Testis (tissue), 2 donors: ENCODE measurements at regions not wholly inside any gene's neighbourhood (a gene's known extent, or its start where the extent isn't known, plus 50 kb on each side); places are given as distances from the start of the nearest gene placed in this dataset.

Experiments
- DNase-seq: peaks from one replicate; pipeline ENCODE4 v3.0.0-alpha.2; 2019
- H3K27ac ChIP-seq, 2 donors: fragments of 200-600 bp; sonication (generic); one replicate each; pipeline ENCODE4 v1.5.1; 2019
- H3K27me3 ChIP-seq: fragments of 200-600 bp; sonication (generic); one replicate; pipeline ENCODE4 v1.5.1; 2019
- H3K36me3 ChIP-seq: fragments of 200-600 bp; sonication (generic); one replicate; pipeline ENCODE4 v1.5.1; 2017; ENCODE audit warnings: low read depth; ENCODE audit errors: missing control alignments
- H3K4me1 ChIP-seq: fragments of 200-600 bp; sonication (generic); one replicate; pipeline ENCODE4 v1.5.1; 2019
- H3K4me3 ChIP-seq, 2 donors: fragments of 200-600 bp; sonication (generic); one replicate each; pipeline ENCODE4 v1.5.1; 2017 to 2019
- H3K9me3 ChIP-seq: fragments of 200-600 bp; sonication (generic); one replicate; pipeline ENCODE4 v1.5.1; 2017
- CTCF ChIP-seq, 3 experiments: fragments of 450-650 bp in 2 of 3; fragments of 200-600 bp in 1 of 3; sonication (generic) in 1 of 3; IDR thresholded peaks; one replicate each; pipeline ENCODE4 v1.5.1; 2016 to 2019; ENCODE audit warnings: antibody characterized with exemption in 3 of 3, mild to moderate bottlenecking in 2 of 3, moderate library complexity in 1 of 3
- POLR2A ChIP-seq: fragments of 450-650 bp; IDR thresholded peaks from one replicate; pipeline ENCODE4 v1.6.1; 2017; ENCODE audit warnings: antibody characterized with exemption, mild to moderate bottlenecking, moderate library complexity
- WGBS, 2 donors: methylation state at CpG; one replicate each; pipeline ENCODE4 v1.1.5; 2018; 5-methylcytosine and 5-hydroxymethylcytosine counted together
- intact Hi-C: fragments of 100-400 bp; cut with DNase I; formaldehyde crosslinking; loops from one replicate; pipeline ENCODE4 v1.15.1; 2023; ENCODE audit warnings: low total_unique reads

- WGBS, 2 donors = 28 to 34% methylated on average over 11 to 14 of the region's 14 CpGs
- no peaks in the 10 kb centered on the region for H3K4me1 ChIP-seq
- no peak overlapping the region for H3K27ac ChIP-seq
- no peaks in the 10 kb centered on the region for H3K27me3 ChIP-seq
- intact Hi-C loops = no loop called here
- no peak for DNase-seq
- no peak for TF ChIP-seq POLR2A
- no peak for TF ChIP-seq CTCF (IDR thresholded peaks at IDR 0.05)
- no peaks in the 10 kb centered on the region for H3K9me3 ChIP-seq
- H3K4me3 ChIP-seq = no peak overlapping the region
- no peaks in the 10 kb centered on the region for H3K36me3 ChIP-seq
Observed at GRCh38 chr3:43858294-43858701, 167.6 kb downstream of the ABHD5 start.

GRCh38 chr3:43859766-43860165 is 169.0 kb downstream of the ABHD5 start:
- Histone ChIP-seq H3K27ac (no peak overlapping the region), H3K9me3 (no peaks in the 10 kb centered on the region), H3K4me1 (no peaks in the 10 kb centered on the region), H3K4me3 (no peak overlapping the region), H3K27me3 (no peaks in the 10 kb centered on the region), H3K36me3 (no peaks in the 10 kb centered on the region)
- 84 to 96% methylated on average over 3 of the region's 3 CpGs for WGBS, 2 donors
- DNase-seq = no peak
- TF ChIP-seq POLR2A (no peak), CTCF (IDR thresholded peaks at IDR 0.05) (no peak)
- intact Hi-C loops = no loop called here

GRCh38 chr3:43861635-43862034 is 170.9 kb downstream of the ABHD5 start:
- H3K27ac ChIP-seq = no peak overlapping the region
- intact Hi-C loops = no loop called here
- 96 to 100% methylated on average over 2 to 3 of the region's 3 CpGs for WGBS, 2 donors
- no peaks in the 10 kb centered on the region for H3K27me3 ChIP-seq
- no peak for TF ChIP-seq POLR2A
- no peak for TF ChIP-seq CTCF (IDR thresholded peaks at IDR 0.05)
- DNase-seq = no peak
- no peak overlapping the region for H3K4me3 ChIP-seq
- no peaks in the 10 kb centered on the region for H3K4me1 ChIP-seq
- H3K36me3 ChIP-seq = no peaks in the 10 kb centered on the region
- H3K9me3 ChIP-seq = no peaks in the 10 kb centered on the region

GRCh38 chr3:43862470-43862869 is 171.7 kb downstream of the ABHD5 start:
- H3K27ac ChIP-seq = no peak overlapping the region
- H3K4me3 ChIP-seq = no peak overlapping the region
- no peak for DNase-seq
- TF ChIP-seq POLR2A = no peak
- TF ChIP-seq CTCF (IDR thresholded peaks at IDR 0.05) = no peak
- no peaks in the 10 kb centered on the region for H3K4me1 ChIP-seq
- H3K36me3 ChIP-seq = no peaks in the 10 kb centered on the region
- no peaks in the 10 kb centered on the region for H3K27me3 ChIP-seq
- intact Hi-C loops = no loop called here
- WGBS, 2 donors = 90 to 96% methylated on average over 2 to 4 of the region's 4 CpGs
- no peaks in the 10 kb centered on the region for H3K9me3 ChIP-seq

- H3K4me1 ChIP-seq = no peaks in the 10 kb centered on the region
- intact Hi-C loops = no loop called here
Observed at GRCh38 chr3:43862992-43863805, 172.5 kb downstream of the ABHD5 start.

More at GRCh38 chr3:43862992-43863805, 172.5 kb downstream of the ABHD5 start:
- Histone ChIP-seq H3K9me3 (no peaks in the 10 kb centered on the region), H3K36me3 (no peaks in the 10 kb centered on the region), H3K4me3 (no peak overlapping the region), H3K27ac (no peak overlapping the region), H3K27me3 (no peaks in the 10 kb centered on the region)
- TF ChIP-seq POLR2A = no peak
- WGBS, 2 donors = 80 to 97% methylated on average over 6 to 8 of the region's 8 CpGs
- no peak for DNase-seq
